Type B pancreatic cell (in vitro differentiated cells): ENCODE measurements at regions not wholly inside any gene's neighbourhood (a gene's known extent, or its start where the extent isn't known, plus 50 kb on each side); places are given as distances from the start of the nearest gene placed in this dataset.

Experiments used
- DNase-seq: peaks from one replicate; pipeline ENCODE4 v3.0.0; 2021; ENCODE audit warnings: mixed read lengths; ENCODE audit not compliant: unreplicated experiment; ENCODE audit errors: extremely low spot score
- H3K27ac Mint-ChIP-seq: 2 replicates; pipeline ENCODE4 v1.8.0; 2021; ENCODE audit warnings: mild to moderate bottlenecking, mixed read lengths
- H3K27me3 Mint-ChIP-seq: 2 replicates; pipeline ENCODE4 v1.8.0; 2021; ENCODE audit warnings: mixed read lengths
- H3K36me3 Mint-ChIP-seq: 2 replicates; pipeline ENCODE4 v1.8.0; 2021; ENCODE audit warnings: mixed read lengths
- H3K4me1 Mint-ChIP-seq: one replicate; pipeline ENCODE4 v1.8.0; 2021; ENCODE audit warnings: mixed read lengths; ENCODE audit not compliant: unreplicated experiment
- H3K4me3 Mint-ChIP-seq: 2 replicates; pipeline ENCODE4 v1.8.0; 2021; ENCODE audit warnings: mild to moderate bottlenecking, mixed read lengths
- H3K9me3 Mint-ChIP-seq: 2 replicates; pipeline ENCODE4 v1.8.0; 2021; ENCODE audit warnings: mixed read lengths
- TF ChIP-seq, protein P1 (sequence below): fragments of 200-600 bp; sonication (generic); conservative IDR thresholded peaks from 2 replicates; pipeline ENCODE4 v1.5.0; 2021; ENCODE audit warnings: antibody characterized with exemption, mild to moderate bottlenecking

GRCh38 chr7:116153050-116153449 lies 57.3 kb upstream of the TES start:
- no peaks in the 10 kb centered on the region for H3K36me3 Mint-ChIP-seq
- TF ChIP-seq, protein P1, sequence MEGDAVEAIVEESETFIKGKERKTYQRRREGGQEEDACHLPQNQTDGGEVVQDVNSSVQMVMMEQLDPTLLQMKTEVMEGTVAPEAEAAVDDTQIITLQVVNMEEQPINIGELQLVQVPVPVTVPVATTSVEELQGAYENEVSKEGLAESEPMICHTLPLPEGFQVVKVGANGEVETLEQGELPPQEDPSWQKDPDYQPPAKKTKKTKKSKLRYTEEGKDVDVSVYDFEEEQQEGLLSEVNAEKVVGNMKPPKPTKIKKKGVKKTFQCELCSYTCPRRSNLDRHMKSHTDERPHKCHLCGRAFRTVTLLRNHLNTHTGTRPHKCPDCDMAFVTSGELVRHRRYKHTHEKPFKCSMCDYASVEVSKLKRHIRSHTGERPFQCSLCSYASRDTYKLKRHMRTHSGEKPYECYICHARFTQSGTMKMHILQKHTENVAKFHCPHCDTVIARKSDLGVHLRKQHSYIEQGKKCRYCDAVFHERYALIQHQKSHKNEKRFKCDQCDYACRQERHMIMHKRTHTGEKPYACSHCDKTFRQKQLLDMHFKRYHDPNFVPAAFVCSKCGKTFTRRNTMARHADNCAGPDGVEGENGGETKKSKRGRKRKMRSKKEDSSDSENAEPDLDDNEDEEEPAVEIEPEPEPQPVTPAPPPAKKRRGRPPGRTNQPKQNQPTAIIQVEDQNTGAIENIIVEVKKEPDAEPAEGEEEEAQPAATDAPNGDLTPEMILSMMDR = no peak
- H3K27me3 Mint-ChIP-seq = no peaks in the 10 kb centered on the region
- peaks cover 4% of the 10 kb centered on the region for H3K9me3 Mint-ChIP-seq
- DNase-seq = no peak
- peaks cover 5% of the 10 kb centered on the region for H3K4me1 Mint-ChIP-seq
- no peak overlapping the region for H3K4me3 Mint-ChIP-seq
- H3K27ac Mint-ChIP-seq = no peak overlapping the region

DNA sequence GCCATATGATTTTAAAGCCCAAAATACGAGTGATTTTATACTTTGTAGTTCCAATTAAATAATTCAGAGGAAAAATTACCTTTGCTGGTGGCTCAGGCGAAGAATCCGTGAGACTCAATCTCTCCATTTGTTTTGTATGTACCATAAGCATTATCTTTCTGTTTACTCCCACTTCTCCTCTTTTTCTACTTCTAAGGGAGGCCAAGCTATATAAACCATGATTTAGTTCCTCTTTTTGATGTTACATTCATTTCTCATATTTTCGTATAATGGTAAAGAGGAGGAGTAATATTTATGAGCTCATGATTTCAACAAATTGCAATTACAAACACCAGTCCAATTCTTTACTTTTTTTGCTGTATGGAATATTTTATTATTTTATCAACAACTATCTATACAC lies 50.6 kb upstream of the TES start:
- H3K27ac Mint-ChIP-seq = no peak overlapping the region
- H3K9me3 Mint-ChIP-seq = no peaks in the 10 kb centered on the region
- no peaks in the 10 kb centered on the region for H3K36me3 Mint-ChIP-seq
- no peak overlapping the region for H3K4me3 Mint-ChIP-seq
- peaks cover 12% of the 10 kb centered on the region for H3K4me1 Mint-ChIP-seq
- TF ChIP-seq, protein P1 = no peak
- DNase-seq = no peak
- H3K27me3 Mint-ChIP-seq = no peaks in the 10 kb centered on the region
